GM13976 (cell line): ENCODE measurements at regions not wholly inside any gene's neighbourhood (a gene's known extent, or its start where the extent isn't known, plus 50 kb on each side); places are given as distances from the start of the nearest gene placed in this dataset.
"Not testable (repeated sequence)": the region's sequence is repeated elsewhere in the genome, so short reads cannot be mapped to it uniquely, and the experiment has no call there.

Source experiments
- DNase-seq: peaks from one replicate; pipeline ENCODE4 v3.0.0; 2012; ENCODE audit warnings: low spot score
- in situ Hi-C: fragments of 300-500 bp; cut with MboI; formaldehyde crosslinking; loops from one replicate; pipeline ENCODE4 v1.12.0; 2022; ENCODE audit warnings: low sequenced_read_pairs, mixed read lengths, inconsistent platforms; ENCODE audit not compliant: unreplicated experiment
- TF ChIP-seq, protein P1 (sequence below): IDR thresholded peaks from 2 replicates; pipeline ENCODE4 v1.5.1; 2012; ENCODE audit warnings: borderline replicate concordance, mild to moderate bottlenecking; ENCODE audit not compliant: insufficient read depth; ENCODE audit errors: extremely low read depth, missing control alignments, control extremely low read depth

DNA sequence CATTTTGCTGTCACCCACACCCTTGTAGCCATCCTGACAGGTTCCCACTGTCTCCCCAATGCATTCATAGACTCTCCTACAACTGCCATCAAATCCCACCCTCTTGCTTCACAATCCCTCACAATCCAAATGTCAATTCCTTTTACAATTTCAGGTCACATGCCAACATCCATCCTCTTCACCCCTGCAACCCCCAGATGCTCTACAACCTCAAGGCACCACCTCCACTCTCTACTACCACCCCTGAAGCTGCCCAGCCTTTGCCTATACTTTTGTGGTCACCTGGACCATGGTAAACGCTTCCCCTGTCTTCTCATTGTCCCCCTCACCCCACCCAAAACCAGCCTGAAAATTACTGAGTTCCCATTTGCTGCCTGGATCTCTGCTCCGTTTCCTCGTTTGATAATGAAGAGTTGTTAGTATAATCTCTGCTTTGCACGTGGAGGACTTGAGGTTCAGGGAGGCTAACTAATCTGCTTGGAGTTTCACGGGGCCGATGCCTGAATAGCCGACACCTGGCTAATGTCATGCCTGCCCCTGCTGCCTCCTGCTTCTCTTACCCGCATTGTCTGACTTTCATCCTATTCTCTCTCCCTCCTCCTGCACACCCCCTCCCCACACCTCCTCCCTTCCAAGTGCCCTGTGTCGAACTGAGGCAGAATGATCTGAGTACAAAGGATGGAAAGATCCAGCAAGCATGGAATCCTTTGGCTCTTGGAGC is 82.4 kb upstream of the TOX2 start:
- no peak for DNase-seq
- in situ Hi-C loops: loop anchor here (10.0 kb wide), 1 partner anchor 77 kb away; no protein-coding TSS in a partner anchor
- TF ChIP-seq, protein P1, sequence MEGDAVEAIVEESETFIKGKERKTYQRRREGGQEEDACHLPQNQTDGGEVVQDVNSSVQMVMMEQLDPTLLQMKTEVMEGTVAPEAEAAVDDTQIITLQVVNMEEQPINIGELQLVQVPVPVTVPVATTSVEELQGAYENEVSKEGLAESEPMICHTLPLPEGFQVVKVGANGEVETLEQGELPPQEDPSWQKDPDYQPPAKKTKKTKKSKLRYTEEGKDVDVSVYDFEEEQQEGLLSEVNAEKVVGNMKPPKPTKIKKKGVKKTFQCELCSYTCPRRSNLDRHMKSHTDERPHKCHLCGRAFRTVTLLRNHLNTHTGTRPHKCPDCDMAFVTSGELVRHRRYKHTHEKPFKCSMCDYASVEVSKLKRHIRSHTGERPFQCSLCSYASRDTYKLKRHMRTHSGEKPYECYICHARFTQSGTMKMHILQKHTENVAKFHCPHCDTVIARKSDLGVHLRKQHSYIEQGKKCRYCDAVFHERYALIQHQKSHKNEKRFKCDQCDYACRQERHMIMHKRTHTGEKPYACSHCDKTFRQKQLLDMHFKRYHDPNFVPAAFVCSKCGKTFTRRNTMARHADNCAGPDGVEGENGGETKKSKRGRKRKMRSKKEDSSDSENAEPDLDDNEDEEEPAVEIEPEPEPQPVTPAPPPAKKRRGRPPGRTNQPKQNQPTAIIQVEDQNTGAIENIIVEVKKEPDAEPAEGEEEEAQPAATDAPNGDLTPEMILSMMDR: no peak

DNA sequence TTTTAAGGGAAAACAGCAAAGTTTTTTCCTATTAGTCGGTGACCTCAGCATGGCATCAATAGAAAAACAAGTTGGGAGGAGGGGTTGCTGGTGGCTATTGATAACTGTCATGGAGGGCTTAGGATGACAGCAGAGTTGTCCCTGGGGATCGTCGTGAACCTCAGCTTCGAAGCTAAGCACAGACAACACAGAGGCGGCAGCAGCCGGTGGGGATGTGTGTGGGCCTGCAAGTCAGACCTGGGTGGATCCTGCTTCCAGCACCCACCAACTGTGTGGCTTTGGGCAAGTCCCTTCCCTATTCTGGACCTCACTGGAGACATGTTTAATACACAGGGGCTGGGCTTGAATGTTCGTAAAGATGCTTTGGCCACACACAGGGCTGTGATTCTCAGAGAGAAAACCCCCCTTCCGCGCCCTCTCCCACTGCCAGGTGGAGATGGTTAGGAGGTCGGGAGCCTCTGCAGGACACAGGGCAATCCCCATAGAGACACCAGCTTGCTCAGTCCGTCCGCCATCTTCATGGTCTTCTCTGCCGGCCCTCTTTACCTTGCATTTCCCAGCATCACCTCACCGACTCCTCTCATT is 83.1 kb upstream of the TOX2 start:
- TF ChIP-seq, protein P1: no peak
- in situ Hi-C loops: loop anchor here (10.0 kb wide), 1 partner anchor 77 kb away; no protein-coding TSS in a partner anchor
- no peak for DNase-seq

DNA sequence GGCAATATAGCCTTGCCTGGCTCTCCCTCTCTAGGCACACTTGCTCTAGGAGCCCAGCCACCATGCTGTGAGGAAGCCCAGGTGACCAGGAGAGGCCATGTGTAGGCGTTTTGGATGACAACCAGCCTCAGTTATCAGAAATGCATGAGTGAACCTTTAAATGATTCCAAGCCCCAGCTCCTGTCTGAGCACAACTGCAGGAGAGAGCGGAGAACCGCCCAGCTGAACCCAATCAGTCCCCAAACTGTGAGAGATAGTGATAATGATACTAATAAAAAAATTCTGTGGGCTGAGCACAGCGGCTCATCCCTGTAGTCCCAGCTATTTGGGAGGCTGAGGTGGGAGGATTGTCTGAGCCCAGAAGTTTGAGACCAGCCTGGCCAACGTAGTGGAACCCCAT is 83.8 kb upstream of the TOX2 start:
- TF ChIP-seq, protein P1: no peak
- DNase-seq: no peak
- in situ Hi-C loops: loop anchor here (10.0 kb wide), 1 partner anchor 76 kb away; no protein-coding TSS in a partner anchor

DNA sequence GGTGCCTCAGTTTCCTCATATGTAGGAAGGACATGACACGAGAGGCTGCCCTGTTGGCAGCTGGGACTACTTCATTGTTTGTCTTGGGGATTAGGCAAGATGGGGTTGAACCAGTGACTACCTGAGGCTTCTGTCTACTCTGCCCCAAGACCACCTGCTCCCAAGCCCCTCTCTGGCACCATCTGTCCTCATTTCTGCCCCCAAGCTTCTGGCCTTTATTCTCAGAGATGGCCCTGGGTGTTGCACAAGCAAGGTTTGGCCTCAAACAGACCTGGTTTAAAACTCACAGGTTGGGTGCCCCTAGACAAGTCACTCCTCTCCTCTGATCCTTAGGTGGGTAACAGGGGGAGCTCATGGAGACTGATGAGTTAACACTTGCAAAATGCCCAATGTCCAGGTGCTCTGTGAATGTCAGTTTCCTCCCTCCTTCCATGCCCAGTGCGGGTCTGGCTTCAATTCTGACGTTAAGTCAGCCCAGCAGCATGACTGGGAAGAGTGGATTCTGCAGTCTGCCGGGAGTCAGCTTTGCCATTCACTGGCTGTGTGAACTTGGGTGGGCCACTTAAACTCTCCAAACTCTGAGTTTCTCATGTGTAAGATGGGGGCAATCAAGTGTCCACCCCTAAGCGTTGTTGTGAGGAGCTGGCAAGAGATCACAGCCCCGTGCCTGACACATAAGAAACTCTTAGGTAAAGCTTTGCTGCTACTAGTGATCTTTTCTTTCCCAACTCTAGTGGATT is 84.5 kb upstream of the TOX2 start:
- DNase-seq: no peak
- TF ChIP-seq, protein P1: no peak
- in situ Hi-C loops: loop anchor here (10.0 kb wide), 1 partner anchor 75 kb away; no protein-coding TSS in a partner anchor

DNA sequence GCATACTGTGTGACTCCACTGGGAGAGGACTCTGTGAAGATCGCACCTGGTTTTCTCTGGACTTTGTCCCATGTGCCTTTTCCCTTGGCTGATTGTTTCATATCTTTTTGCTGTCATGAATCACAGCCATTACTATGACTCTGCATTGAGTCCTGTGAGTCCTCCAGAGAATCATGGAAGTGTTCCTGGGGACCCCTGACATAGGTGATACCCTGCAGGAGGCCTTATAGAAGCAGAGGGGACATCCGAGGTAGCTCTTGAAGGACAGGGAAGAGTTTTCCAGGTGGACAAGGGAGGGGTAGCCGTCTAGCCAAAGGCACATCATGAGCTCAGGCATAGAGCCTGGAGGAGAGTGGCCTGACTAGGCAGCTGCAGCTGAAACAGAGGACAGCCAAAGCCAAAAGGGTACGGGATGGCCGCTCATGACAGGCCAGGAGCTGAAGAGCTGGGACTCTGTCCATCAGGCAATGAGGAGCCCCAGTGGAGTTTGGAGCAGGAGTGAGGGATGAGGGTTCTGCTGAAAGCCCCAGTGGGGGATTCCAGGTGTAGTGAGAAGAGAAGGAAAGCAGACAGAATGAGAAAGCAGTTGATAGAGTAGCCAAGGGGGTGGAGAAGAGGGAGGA is 86.6 kb upstream of the TOX2 start:
- TF ChIP-seq, protein P1: no peak
- in situ Hi-C loops: no loop called here
- no peak for DNase-seq

DNA sequence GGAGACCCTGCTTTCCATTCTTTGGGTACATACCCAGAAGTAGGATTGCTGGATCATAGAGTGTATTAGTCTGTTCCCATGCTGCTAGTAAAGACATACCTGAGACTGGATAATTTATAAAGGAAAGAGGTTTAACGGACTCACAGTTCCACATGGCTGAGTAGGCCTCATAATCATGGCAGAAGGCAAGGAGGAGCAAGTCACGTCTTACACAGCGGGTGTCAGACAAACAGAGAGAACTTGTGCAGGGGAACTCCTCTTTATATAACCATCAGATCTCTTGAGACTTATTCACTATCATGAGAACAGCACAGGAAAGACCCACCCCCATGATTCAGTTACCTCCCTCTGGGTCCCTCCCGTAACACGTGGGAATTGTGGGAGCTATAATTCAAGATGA is 87.7 kb upstream of the TOX2 start:
- in situ Hi-C loops: not testable (repeated sequence)

More for the DNA sequence above, 87.7 kb upstream of the TOX2 start:
- not testable (repeated sequence) for DNase-seq
